IMR-90 (cell line): ENCODE measurements at regions not wholly inside any gene's neighbourhood (a gene's known extent, or its start where the extent isn't known, plus 50 kb on each side); places are given as distances from the start of the nearest gene placed in this dataset.

Source experiments
- ATAC-seq: fragments of 200-7000 bp; cut with Tn5 transposase; 2 replicates; pipeline ENCODE4 v1.9.1; 2020; ENCODE audit warnings: low read depth, mild to moderate bottlenecking, moderate library complexity
- BruUV-seq: library from RNA; stranded (reverse); fragments of 400-500 nt; replicated peaks from 2 replicates; lab custom pipeline; 2021; lab: Mats Ljungman, UMichigan
- CTCF ChIA-PET: fragments of 300-600 bp; formaldehyde crosslinking; extraction: SDS; loops from one replicate; lab custom pipeline; 2021; ENCODE audit warnings: antibody characterized with exemption; lab: Yijun Ruan, JAX
- POLR2A ChIA-PET: fragments of 300-600 bp; sonication (Branson Sonifier 250); formaldehyde crosslinking; loops from one replicate; lab custom pipeline; 2022; ENCODE audit warnings: antibody characterized with exemption; ENCODE audit not compliant: unreplicated experiment; lab: Charles Lee
- DNase-seq: peaks from one replicate; pipeline ENCODE4 v3.0.0; 2013
- H2AFZ ChIP-seq: replicated peaks from 2 replicates; pipeline ENCODE3; 2013; ENCODE audit warnings: low read length, mild to moderate bottlenecking; ENCODE audit not compliant: poor library complexity
- H2AK5ac ChIP-seq: 2 replicates; pipeline ENCODE4 v1.6.1; 2013; ENCODE audit warnings: low read depth, low read length, inconsistent platforms
- H2AK9ac ChIP-seq: replicated peaks from 2 replicates; pipeline ENCODE3; 2013; ENCODE audit warnings: mild to moderate bottlenecking, low read depth, low read length, moderate library complexity; ENCODE audit not compliant: poor library complexity
- H2BK120ac ChIP-seq: 2 replicates; pipeline ENCODE4 v1.6.1; 2013; ENCODE audit warnings: low read depth, low read length, inconsistent platforms
- H2BK15ac ChIP-seq: 3 replicates; pipeline ENCODE4 v1.6.1; 2013; ENCODE audit warnings: low read depth, low read length, inconsistent platforms
- H2BK20ac ChIP-seq: 2 replicates; pipeline ENCODE4 v1.6.1; 2013; ENCODE audit warnings: low read depth, mild to moderate bottlenecking, inconsistent platforms, low read length, moderate library complexity
- H2BK5ac ChIP-seq: 2 replicates; pipeline ENCODE4 v1.6.1; 2013; ENCODE audit warnings: mild to moderate bottlenecking, low read depth, low read length, inconsistent platforms; ENCODE audit not compliant: poor library complexity, severe bottlenecking
- H3K14ac ChIP-seq: replicated peaks from 2 replicates; pipeline ENCODE4 v1.6.1; 2013; ENCODE audit warnings: low read depth, low read length, inconsistent platforms
- H3K18ac ChIP-seq: 2 replicates; pipeline ENCODE4 v1.6.1; 2013; ENCODE audit warnings: low read depth, low read length, control low read depth
- H3K23ac ChIP-seq: 2 replicates; pipeline ENCODE4 v1.6.1; 2013; ENCODE audit warnings: low read depth, low read length, inconsistent platforms
- H3K27ac ChIP-seq: 2 replicates; pipeline ENCODE4 v1.5.1; 2013; ENCODE audit warnings: mild to moderate bottlenecking, control low read depth, low read length; ENCODE audit not compliant: insufficient read depth
- H3K27me3 ChIP-seq: 2 replicates; pipeline ENCODE4 v1.6.1; 2013; ENCODE audit warnings: low read length; ENCODE audit not compliant: control insufficient read depth, insufficient read depth
- H3K36me3 ChIP-seq: 2 replicates; pipeline ENCODE4 v1.6.1; 2013; ENCODE audit warnings: low read length, mixed read lengths; ENCODE audit not compliant: control insufficient read depth, insufficient read depth
- H3K4ac ChIP-seq: 2 replicates; pipeline ENCODE4 v1.6.1; 2013; ENCODE audit warnings: low read depth, low read length, inconsistent platforms
- H3K4me1 ChIP-seq: 2 replicates; pipeline ENCODE4 v1.6.1; 2013; ENCODE audit warnings: low read length, mixed read lengths; ENCODE audit not compliant: control insufficient read depth, insufficient read depth
- H3K4me2 ChIP-seq: 2 replicates; pipeline ENCODE4 v1.6.1; 2013; ENCODE audit warnings: low read depth, mild to moderate bottlenecking, control low read depth, low read length, moderate library complexity
- H3K4me3 ChIP-seq: 2 replicates; pipeline ENCODE4 v1.5.1; 2013; ENCODE audit warnings: low read depth, mild to moderate bottlenecking, control low read depth, low read length, moderate library complexity; ENCODE audit not compliant: insufficient read depth
- H3K56ac ChIP-seq: 2 replicates; pipeline ENCODE4 v1.6.1; 2013; ENCODE audit warnings: low read length, inconsistent platforms; ENCODE audit not compliant: insufficient read depth; ENCODE audit errors: extremely low read depth
- H3K79me1 ChIP-seq, 2 experiments: 2 replicates each; pipeline ENCODE4 v1.6.1; 2013; ENCODE audit warnings: low read length in 2 of 2, inconsistent platforms in 1 of 2, low read depth in 1 of 2
- H3K9ac ChIP-seq: 2 replicates; pipeline ENCODE4 v1.6.1; 2013; ENCODE audit warnings: low read depth, low read length, control low read depth
- H3K9me1 ChIP-seq: 2 replicates; pipeline ENCODE4 v1.6.1; 2013; ENCODE audit warnings: low read length, inconsistent platforms; ENCODE audit not compliant: insufficient read depth
- H3K9me3 ChIP-seq: 2 replicates; pipeline ENCODE4 v1.6.1; 2013; ENCODE audit warnings: low read length; ENCODE audit not compliant: control insufficient read depth, insufficient read depth
- H4K20me1 ChIP-seq: 2 replicates; pipeline ENCODE4 v1.6.1; 2013; ENCODE audit warnings: low read length, inconsistent platforms; ENCODE audit not compliant: insufficient read depth
- H4K5ac ChIP-seq: 2 replicates; pipeline ENCODE4 v1.6.1; 2013; ENCODE audit warnings: mild to moderate bottlenecking, low read depth, low read length, control low read depth
- H4K8ac ChIP-seq, 2 experiments: 2 replicates each; pipeline ENCODE4 v1.6.1; 2013; ENCODE audit warnings: low read depth in 2 of 2, low read length in 2 of 2, control low read depth in 1 of 2, inconsistent platforms in 1 of 2
- H4K91ac ChIP-seq: 2 replicates; pipeline ENCODE4 v1.6.1; 2013; ENCODE audit warnings: low read depth, low read length, inconsistent platforms; ENCODE audit not compliant: insufficient read depth
- BHLHE40 ChIP-seq: fragments of 150-350 bp; IDR thresholded peaks from 2 replicates; pipeline ENCODE4 v1.6.1; 2016; ENCODE audit warnings: mild to moderate bottlenecking, low read depth, low read length
- CEBPB ChIP-seq: IDR thresholded peaks from 2 replicates; pipeline ENCODE4 v1.6.1; 2012; ENCODE audit warnings: low read depth, low read length, improper control_type of control experiment
- CHD1 ChIP-seq: IDR thresholded peaks from 2 replicates; pipeline ENCODE4 v1.6.1; 2012; ENCODE audit warnings: low read depth, low read length, improper control_type of control experiment
- CTCF ChIP-seq: conservative IDR thresholded peaks from 2 replicates; pipeline ENCODE4 v1.5.1; 2012; ENCODE audit warnings: mild to moderate bottlenecking, low read depth, low read length, improper control_type of control experiment
- ELK1 ChIP-seq: fragments of 150-350 bp; IDR thresholded peaks from 2 replicates; pipeline ENCODE4 v1.6.1; 2016; ENCODE audit warnings: low read depth, mild to moderate bottlenecking, low read length, moderate library complexity, borderline replicate concordance
- FOS ChIP-seq: fragments of 150-350 bp; IDR thresholded peaks from 2 replicates; pipeline ENCODE4 v1.6.1; 2016; ENCODE audit warnings: low read depth, low read length
- MAZ ChIP-seq: IDR thresholded peaks from 2 replicates; pipeline ENCODE4 v1.6.1; 2012; ENCODE audit warnings: low read depth, mild to moderate bottlenecking, low read length, improper control_type of control experiment, moderate library complexity, borderline replicate concordance
- RAD21 ChIP-seq: IDR thresholded peaks from 2 replicates; pipeline ENCODE4 v1.6.1; 2012; ENCODE audit warnings: low read length, improper control_type of control experiment
- RFX5 ChIP-seq: IDR thresholded peaks from 2 replicates; pipeline ENCODE4 v1.8.0; 2012; ENCODE audit warnings: low read depth, mild to moderate bottlenecking, low read length, moderate library complexity
- SMC3 ChIP-seq: fragments of 150-350 bp; IDR thresholded peaks from 2 replicates; pipeline ENCODE4 v1.6.1; 2016; ENCODE audit warnings: low read depth, mild to moderate bottlenecking, antibody characterized with exemption, low read length, moderate library complexity
- WGBS, 2 experiments: methylation state at CpG; one replicate each; pipeline versions ENCODE4 v1.1.5 to v1.1.7; 2013; ENCODE audit warnings: missing lambda C conversion rate in 2 of 2; ENCODE audit not compliant: insufficient read length in 1 of 2; ENCODE audit errors: extremely low coverage in 2 of 2; 5-methylcytosine and 5-hydroxymethylcytosine counted together
- dilution Hi-C: fragments of 300-500 bp; cut with HindIII; formaldehyde crosslinking; loops from one replicate; pipeline ENCODE4 v1.14.3; 2018; ENCODE audit warnings: low sequenced_read_pairs; ENCODE audit not compliant: unreplicated experiment
- in situ Hi-C: fragments of 300-500 bp; cut with MboI; formaldehyde crosslinking; loops from 3 replicates; pipeline ENCODE4 v1.14.3; 2019; ENCODE audit warnings: low sequenced_read_pairs, inconsistent platforms, mixed read lengths
- intact Hi-C: fragments of 100-400 bp; cut with micrococcal nuclease; formaldehyde crosslinking; loops from 2 replicates; pipeline ENCODE4 v1.10.0; 2022

GRCh38 chr10:44194435-44194834 lies 190.5 kb downstream of the CXCL12 start:
- Histone ChIP-seq H2AK5ac (no peak overlapping the region; the same call in 1 of the 2 replicates), H3K36me3 (no peaks in the 10 kb centered on the region), H4K5ac (no peak overlapping the region), H3K27ac (no peak overlapping the region), H3K9ac (no peak overlapping the region), H3K4me2 (no peak overlapping the region), H4K91ac (no peak overlapping the region), H2BK20ac (no peak overlapping the region), H4K20me1 (peaks cover 3% of the 10 kb centered on the region; the same call in 1 of the 2 replicates), H2BK15ac (no peak overlapping the region), H2AFZ (no peak overlapping the region), H3K4me1 (peaks cover 27% of the 10 kb centered on the region), H3K9me1 (peaks cover 12% of the 10 kb centered on the region), H3K23ac (no peak overlapping the region), H3K4me3 (no peak overlapping the region), H3K18ac (peak overlapping the region; percentile 11; the same call in 1 of the 2 replicates), H3K14ac (no peak overlapping the region), H2AK9ac (no peak overlapping the region), H3K56ac (no peak overlapping the region), H3K9me3 (no peaks in the 10 kb centered on the region), H2BK5ac (no peak overlapping the region), H3K4ac (no peak overlapping the region), H3K27me3 (peaks cover 13% of the 10 kb centered on the region), H2BK120ac (no peak overlapping the region), H3K79me1 (no peaks in the 10 kb centered on the region), H4K8ac (no peak overlapping the region)
- dilution Hi-C loops = no loop called here
- ChIA-PET CTCF (no interaction called here), POLR2A (no interaction called here)
- DNase-seq (no peak), ATAC-seq (no peak)
- TF ChIP-seq RFX5 = no peak
- no peak for TF ChIP-seq MAZ
- no peak for TF ChIP-seq CTCF
- no peak for TF ChIP-seq FOS
- TF ChIP-seq ELK1 = no peak
- TF ChIP-seq RAD21 = no peak
- no peak for TF ChIP-seq CHD1
- no peak for TF ChIP-seq CEBPB
- no peak for TF ChIP-seq SMC3
- TF ChIP-seq BHLHE40 = no peak
- in situ Hi-C loops = no loop called here
- BruUV-seq = no TSS peak
- intact Hi-C loops = no loop called here
- WGBS, 2 experiments = no CpG with 5 or more reads among the region's 2 CpGs
